ENCODE measurements at regions not wholly inside any gene's neighbourhood (a gene's known extent, or its start where the extent isn't known, plus 50 kb on each side); places are given as distances from the start of the nearest gene placed in this dataset.
A peak's percentile ranks its signal among the peaks of the same experiment; 100 is the strongest.

DNA sequence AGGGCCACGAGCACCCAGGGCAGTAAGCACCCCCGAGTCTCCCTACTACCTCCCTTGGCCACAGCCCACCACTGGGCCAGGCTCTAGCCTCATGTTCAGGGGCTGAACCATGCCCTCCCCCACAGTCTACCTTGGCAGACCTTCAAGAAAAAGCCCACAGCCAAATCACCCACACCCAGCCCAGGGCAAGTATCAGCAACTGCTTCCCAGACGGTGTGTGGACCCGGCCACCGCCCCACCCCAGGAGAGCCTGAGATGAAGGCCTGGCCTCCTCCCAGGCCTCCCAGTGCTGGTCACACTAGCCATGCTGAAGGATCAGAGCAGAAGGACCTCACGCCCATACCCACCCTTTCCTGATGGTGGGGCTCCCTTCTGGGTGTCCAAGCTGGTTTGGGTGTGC, 92.0 kb upstream of the LINGO1 start:
- H3K23ac ChIP-seq (ENCODE audit: insufficient read length) = no peak overlapping the region
- H4K5ac ChIP-seq (ENCODE audit: insufficient read length, low read depth, low read length) = no peak overlapping the region
- no peaks in the 10 kb centered on the region for H3K79me2 ChIP-seq (ENCODE audit: control insufficient read depth in 1 of 2, insufficient read depth in 2 of 2, low read length in 2 of 2)
- FAIRE-seq = no peak
- no peak overlapping the region for H2BK120ac ChIP-seq (replicated peaks; ENCODE audit: low read depth, low read length)
- no peaks in the 10 kb centered on the region for H3K27me3 ChIP-seq (replicated peaks in 1 of 4; ENCODE audit: control insufficient read depth in 3 of 4, extremely low read depth in 1 of 4, insufficient read depth in 3 of 4, low read length in 3 of 4)
- H3K4ac ChIP-seq (replicated peaks; ENCODE audit: insufficient read length, low read depth, low read length) = no peak overlapping the region
- H2BK12ac ChIP-seq (ENCODE audit: low read depth, low read length) = peak overlapping the region; percentile 60; the same call in 1 of the 2 replicates
- H2AFZ ChIP-seq (ENCODE audit: low read length) = no peak overlapping the region
- H3K56ac ChIP-seq (replicated peaks; ENCODE audit: insufficient read length, low read depth, low read length) = no peak overlapping the region
- H3K4me3 ChIP-seq (ENCODE audit: extremely low read depth in 1 of 4, insufficient read depth in 2 of 4, low read depth in 3 of 4, low read length in 4 of 4) = no peak overlapping the region
- H4K8ac ChIP-seq (ENCODE audit: extremely low read depth, insufficient read depth, low read length) = no peak overlapping the region
- H4K20me1 ChIP-seq (replicated peaks in 1 of 2; ENCODE audit: control insufficient read depth in 1 of 2, insufficient read depth in 2 of 2, low read length in 2 of 2) = no peaks in the 10 kb centered on the region
- no peak for DNase-seq (ENCODE audit: low read depth in 1 of 2, low spot score in 2 of 2)
- no peaks in the 10 kb centered on the region for H3K79me1 ChIP-seq (ENCODE audit: low read depth, low read length)
- no peak overlapping the region for H3K14ac ChIP-seq (ENCODE audit: insufficient read length)
- peaks cover 0 to 4% (median 1%) of the 10 kb centered on the region in 4 experiments; a peak in 1 of 7 replicates for H3K4me1 ChIP-seq (replicated peaks in 1 of 4; ENCODE audit: control insufficient read depth in 3 of 4, insufficient read depth in 4 of 4, low read length in 3 of 4)
- H3K27ac ChIP-seq (ENCODE audit: low read depth, low read length) = no peak overlapping the region
- no peaks in the 10 kb centered on the region for H3K9me3 ChIP-seq (ENCODE audit: insufficient read depth in 2 of 2, low read depth in 1 of 2, low read length in 1 of 2)
- H2BK15ac ChIP-seq (ENCODE audit: low read length) = 0 out of 2 replicates have a peak overlapping the region, but pooled peaks have one; percentile 46
- H3K18ac ChIP-seq (ENCODE audit: extremely low read depth, low read length) = no peak overlapping the region; the same call in 1 of the 2 replicates
- ChIA-PET CTCF (ENCODE audit: partially characterized antibody) (interaction anchor here (4.1 kb wide), 1 partner anchor 8 kb away, joined by 16 read pairs; no protein-coding TSS in a partner anchor), POLR2A (ENCODE audit: partially characterized antibody) (no interaction called here)
- H2BK20ac ChIP-seq (ENCODE audit: low read length) = no peak overlapping the region
- 87% methylated on average over 6 of the region's 6 CpGs; no CpG with 5 or more reads in 1 of the 2 experiments for WGBS, 2 experiments (ENCODE audit: extremely low coverage in 1 of 2, insufficient coverage in 1 of 2, insufficient read length in 1 of 2, insufficient replicate concordance in 2 of 2, low coverage in 1 of 2, low lambda C conversion rate in 2 of 2, missing lambda C conversion rate in 1 of 2)
- no peaks in the 10 kb centered on the region for H3K36me3 ChIP-seq (ENCODE audit: control insufficient read depth in 2 of 4, insufficient read depth in 4 of 4, low read length in 3 of 4)
- H2BK5ac ChIP-seq (ENCODE audit: low read depth, low read length) = 0 out of 2 replicates have a peak overlapping the region, but pooled peaks have one; percentile 35
- H3K23me2 ChIP-seq (ENCODE audit: low read depth, low read length) = no peaks in the 10 kb centered on the region
- no peak overlapping the region for H4K91ac ChIP-seq (replicated peaks; ENCODE audit: insufficient read length, low read length)
- peak overlapping the region; percentile 65; the same call in 1 of the 2 replicates for H2AK5ac ChIP-seq (ENCODE audit: low read depth, low read length)
- no peak overlapping the region for H3K4me2 ChIP-seq (ENCODE audit: insufficient read depth in 1 of 2, low read depth in 2 of 2, low read length in 2 of 2)
- H3K9ac ChIP-seq (replicated peaks in 1 of 4; ENCODE audit: extremely low read depth in 1 of 4, low read depth in 3 of 4, low read length in 3 of 4) = no peak overlapping the region
- TF ChIP-seq, protein P1, sequence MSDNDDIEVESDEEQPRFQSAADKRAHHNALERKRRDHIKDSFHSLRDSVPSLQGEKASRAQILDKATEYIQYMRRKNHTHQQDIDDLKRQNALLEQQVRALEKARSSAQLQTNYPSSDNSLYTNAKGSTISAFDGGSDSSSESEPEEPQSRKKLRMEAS (IDR thresholded peaks at IDR 0.05) = no peak
- TF ChIP-seq SIRT6 (IDR thresholded peaks at IDR 0.05; ENCODE audit: low read length) (no peak), MAFK (IDR thresholded peaks at IDR 0.05; ENCODE audit: low read depth, low read length) (no peak), TCF12 (IDR thresholded peaks at IDR 0.05; ENCODE audit: low read depth, low read length) (no peak), FOSL1 (IDR thresholded peaks at IDR 0.05; ENCODE audit: insufficient read depth, low read depth, low read length) (no peak)
- TF ChIP-seq, protein P2, sequence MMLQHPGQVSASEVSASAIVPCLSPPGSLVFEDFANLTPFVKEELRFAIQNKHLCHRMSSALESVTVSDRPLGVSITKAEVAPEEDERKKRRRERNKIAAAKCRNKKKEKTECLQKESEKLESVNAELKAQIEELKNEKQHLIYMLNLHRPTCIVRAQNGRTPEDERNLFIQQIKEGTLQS (IDR thresholded peaks at IDR 0.05; ENCODE audit: insufficient read depth, low read depth, low read length) = no peak

Data from H1 (cell line).